NCI-H2107 treated with DMSO at 0.1 percent for 48 hours (cell line): ENCODE measurements at regions not wholly inside any gene's neighbourhood (a gene's known extent, or its start where the extent isn't known, plus 50 kb on each side); places are given as distances from the start of the nearest gene placed in this dataset.
A peak's percentile ranks its signal among the peaks of the same experiment; 100 is the strongest.

Experiments used
- DNase-seq: peaks from one replicate; lab custom pipeline; 2025; ENCODE audit not compliant: unreplicated experiment; lab: John Stamatoyannopoulos, UW

DNA sequence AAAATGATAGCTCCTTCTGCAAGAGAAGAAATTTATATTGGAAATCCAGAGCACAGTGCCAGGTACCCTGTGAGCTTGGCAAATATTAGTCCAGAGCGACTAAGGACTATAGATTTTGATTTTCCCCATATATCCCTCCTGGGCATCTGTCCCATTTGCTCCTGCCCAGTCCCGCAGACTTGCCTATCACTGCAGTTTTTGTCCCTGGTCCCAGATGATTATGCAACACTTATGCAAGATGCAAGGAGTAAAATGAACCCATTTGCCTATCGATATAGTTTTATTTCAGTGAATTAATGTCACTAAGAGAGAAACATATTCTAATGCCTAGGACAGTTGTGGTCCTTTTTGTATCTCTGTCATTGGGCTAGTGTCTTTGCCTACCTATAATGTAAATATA, 215.9 kb upstream of the BMP4 start:
- no peak for DNase-seq

DNA sequence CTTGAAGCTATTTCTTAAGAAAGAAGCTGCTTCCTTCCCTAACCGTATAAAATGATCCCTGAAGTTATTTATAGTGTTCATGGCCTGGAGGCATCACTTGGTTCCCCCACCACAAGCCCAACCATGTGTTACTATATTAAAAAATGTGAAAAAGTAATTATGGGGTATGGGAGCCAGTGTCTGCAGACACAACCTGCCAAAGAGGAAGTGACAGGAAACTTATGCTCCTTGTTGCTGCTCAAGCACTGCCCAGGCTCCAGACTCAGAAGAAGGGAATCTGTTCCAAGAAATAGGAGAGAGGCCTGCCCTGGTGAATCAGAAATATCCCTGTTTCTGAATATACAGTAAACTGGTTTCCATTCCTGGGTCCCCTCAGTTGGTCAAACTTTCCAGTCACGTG, 217.2 kb upstream of the BMP4 start:
- DNase-seq: no peak

DNA sequence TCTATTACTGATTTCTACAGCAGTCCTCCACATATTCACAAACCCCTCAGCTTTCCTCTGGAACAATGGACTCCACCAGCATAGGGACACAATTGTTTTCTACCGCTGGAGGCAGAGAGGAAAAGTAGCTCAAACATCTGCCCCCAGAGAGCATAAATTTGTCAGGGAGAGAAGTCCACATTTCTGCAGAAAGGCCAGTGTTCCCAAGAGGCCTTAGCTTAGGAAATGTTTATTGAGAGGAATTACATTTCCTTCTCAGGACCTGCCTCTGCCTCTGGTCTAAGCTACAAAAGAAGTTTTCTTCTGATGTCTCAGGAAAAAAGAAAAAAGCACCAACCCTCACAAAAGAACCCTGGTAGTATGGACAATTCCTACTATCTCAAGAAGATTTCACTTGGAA, 217.8 kb upstream of the BMP4 start:
- no peak for DNase-seq

GRCh38 chr14:54175298-54175942, 218.8 kb upstream of the BMP4 start:
- peak; percentile 45 for DNase-seq

DNA sequence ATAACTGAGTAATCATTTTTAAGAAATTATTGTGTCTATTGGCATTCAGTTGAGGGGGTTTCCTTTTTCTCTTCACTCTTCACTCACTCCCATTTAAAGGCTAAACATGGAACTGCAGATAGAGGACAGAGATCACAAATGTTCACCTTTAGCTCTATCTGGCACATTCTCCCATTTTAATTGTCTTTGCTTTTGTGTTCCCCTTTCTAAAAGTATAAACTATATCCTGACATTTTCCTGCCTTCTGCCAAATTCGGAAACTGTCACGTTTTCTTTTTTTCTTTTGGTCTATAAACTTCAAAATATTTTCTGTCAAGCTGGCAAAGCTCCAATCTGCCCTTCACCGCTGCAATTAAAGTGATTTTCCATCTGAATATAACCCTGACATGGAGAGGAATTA, 219.8 kb upstream of the CDKN3 start:
- DNase-seq: no peak

DNA sequence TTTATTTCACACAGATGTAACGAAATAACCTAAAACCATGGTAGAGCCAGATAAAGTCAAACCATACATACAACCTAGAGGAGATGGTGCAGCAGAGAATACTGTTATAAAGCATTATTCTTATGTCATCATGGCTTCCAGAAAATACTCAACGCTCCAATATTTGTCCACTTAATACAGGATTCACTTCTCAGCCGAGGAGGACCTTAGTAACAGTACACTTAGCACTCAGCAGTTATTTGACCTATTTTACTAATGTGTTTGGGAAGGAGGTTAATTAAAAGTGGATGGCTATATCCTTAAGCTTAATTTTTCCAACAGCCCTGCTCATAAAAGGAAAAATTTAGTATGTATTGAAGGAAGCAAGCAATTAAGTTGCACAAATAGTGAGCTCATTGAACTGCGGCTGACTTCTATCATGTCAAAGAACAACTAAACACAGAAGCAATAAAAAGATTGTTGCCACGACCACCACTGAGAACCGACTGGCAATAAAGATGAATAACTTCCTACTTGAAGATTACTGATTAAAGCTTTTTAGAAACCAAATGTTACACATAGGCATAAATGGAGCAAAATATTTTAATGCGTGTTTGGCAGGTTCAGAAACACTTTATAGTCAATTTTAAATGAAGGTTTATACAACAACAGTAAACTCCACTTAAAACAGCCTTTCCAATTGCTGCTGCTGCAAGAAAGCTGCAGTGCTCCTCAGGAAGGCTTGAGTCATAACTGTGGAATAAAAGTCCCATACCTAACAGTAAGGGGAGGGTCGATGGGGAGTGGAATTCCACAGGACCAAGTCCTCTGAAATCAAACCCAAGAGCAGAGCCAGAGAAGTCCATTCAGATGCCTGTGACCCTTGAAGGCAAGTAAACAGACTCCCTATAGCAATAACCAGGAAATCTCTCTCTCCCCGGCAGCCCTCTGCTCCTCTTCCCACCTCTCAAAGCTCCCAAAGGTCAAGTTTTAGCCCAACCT, 218.9 kb upstream of the CDKN3 start:
- DNase-seq: no peak

DNA sequence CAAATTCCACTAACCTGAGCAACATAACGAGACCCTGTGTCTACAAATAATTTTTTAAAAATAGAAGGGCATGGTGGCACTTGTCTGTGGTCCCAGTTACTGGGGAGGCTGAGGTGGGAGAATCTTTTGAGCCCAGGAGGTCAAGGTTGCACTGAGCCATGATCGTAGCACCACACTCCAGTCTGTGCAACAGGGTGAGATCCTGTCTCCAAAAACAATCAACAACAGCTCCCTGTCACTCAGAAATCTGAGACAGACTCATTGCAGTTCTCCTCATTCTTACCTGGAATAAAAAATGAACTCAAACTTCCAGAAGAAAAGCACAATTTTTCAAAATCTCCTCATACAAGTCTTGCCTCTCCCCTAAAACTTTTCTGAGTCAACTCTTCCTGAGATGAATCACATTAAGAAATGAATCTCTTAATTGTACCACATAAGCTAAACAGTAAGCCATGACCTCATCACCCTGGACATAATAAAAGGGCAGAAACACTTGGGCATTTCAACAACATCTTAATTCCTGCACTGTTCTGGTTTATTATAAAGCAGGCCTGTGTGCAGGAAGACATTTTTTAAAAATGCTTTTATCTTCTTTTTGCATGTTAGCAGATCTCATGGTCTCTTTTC, 214.3 kb upstream of the CDKN3 start:
- DNase-seq: no peak

DNA sequence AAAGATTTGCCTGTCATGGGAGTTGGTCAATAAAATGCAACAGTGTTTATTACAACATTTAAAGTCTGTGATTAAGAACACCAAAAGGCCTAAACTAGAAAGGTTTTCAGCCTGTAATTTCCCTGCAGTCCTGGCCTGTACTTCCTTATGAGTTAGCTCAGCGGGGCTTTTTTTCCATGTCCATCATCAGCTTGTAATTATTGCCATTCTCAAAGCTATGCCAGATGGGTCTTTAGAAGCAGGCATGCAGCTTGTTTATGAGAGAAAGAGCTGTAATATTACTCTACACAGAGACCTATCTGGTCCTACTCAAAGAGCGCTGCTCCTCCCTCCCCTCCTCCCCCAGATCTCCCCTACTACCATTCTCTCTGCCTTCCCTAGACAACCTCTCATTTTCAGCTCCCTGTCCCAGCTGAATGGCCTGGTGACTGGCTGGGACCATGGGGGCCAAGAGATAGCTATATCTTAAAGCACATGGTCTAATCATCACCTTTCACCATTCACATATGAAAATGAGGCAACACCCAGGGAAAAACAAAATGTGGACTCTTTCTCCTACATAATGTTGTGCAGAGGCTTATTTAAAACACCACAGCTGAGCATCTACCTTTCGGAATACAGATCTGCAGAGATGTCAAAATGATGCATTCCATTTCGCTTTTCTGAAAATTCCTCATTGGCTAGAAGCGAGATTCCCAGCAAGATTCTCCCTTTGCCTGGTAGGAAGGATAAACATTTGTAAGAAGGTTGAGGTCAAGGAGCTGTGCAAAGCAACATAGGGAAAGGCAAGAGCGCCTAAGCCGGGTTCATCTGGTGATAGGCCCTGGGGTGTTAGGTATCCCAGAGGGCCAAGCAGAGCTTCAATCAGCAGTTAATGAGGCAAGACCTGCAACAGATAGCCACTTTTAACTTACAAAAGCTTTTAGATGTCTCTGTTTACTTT, 209.7 kb upstream of the CDKN3 start:
- no peak for DNase-seq

DNA sequence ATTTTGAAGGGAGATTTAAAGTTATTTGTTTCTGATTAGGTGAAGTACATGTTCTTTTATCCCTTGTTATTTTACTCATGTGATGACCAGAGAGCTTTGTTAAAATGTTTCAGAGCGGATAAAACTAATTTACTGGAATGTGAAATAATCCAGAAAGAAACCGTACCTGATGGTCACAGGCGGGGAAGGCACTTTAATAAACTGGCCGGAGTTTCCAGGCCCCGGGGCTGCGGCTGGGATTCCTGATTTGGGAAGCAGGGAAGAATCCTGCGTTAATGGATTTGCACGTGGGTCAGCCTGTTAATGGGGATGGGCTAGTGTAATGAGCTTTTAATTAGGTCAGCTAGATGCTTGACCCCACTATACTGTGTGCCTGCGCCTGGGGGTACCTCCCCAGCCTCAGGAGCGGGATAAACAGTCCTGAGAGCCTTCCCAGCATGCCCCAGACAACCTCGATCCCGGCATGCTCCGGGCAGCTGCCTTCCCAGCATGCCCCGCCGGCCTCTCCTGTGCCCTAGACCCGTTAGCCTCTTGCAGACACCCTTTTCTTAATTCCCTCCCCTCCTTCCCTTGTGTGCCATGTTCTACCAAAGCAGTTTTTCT, 208.6 kb upstream of the CDKN3 start:
- no peak for DNase-seq

- no peak for DNase-seq
Measured at GRCh38 chr14:54189333-54189732, 207.5 kb upstream of the CDKN3 start.

DNA sequence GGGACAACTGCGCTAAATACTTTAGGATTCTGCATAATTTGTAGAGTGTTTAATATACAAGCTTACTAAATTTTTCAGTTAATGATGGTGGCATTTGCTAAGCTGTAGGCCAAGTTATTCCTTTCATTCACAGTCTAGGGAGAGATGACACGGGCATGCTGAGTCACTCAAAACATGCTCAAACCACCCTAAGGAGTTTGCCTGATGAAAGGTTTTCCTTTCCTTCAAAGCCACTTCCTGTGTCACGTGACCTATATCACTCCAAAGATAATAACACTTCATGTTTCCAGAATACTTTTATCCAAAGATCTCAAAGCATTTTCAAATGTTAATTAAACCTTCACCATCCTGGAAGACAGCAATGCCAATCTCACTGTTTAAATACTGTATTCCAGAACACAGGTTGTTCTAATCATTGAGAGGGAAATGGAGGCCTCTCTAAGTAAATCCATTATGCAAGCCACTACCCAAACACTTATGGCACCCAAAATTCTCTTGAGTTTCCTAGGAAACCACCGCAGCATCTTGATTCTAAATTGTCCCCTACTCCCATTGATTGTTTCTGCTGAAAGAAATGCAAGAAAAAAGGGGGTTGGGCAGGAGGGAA, 207.0 kb upstream of the CDKN3 start:
- DNase-seq: no peak

DNA sequence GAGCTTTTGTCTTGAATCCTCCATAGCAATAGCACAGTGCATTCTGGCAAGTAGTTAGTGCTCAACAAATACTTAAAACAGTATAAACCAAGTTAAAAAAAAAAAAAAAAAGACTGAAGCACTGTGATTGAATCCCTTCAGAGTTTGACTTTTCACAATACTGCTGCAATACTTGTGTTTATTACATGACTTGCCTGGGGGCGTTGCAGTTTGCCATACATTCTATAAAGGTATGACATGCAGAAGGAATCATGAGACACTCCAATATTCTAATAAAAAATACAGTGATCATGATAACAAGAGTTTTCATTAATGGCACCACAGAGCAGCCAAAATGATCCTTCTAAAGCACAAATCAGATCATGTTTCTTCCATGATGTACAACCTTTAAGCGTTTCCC, 205.0 kb upstream of the CDKN3 start:
- DNase-seq: no peak

GRCh38 chr14:54192610-54193009, 204.2 kb upstream of the CDKN3 start:
- DNase-seq: no peak

DNA sequence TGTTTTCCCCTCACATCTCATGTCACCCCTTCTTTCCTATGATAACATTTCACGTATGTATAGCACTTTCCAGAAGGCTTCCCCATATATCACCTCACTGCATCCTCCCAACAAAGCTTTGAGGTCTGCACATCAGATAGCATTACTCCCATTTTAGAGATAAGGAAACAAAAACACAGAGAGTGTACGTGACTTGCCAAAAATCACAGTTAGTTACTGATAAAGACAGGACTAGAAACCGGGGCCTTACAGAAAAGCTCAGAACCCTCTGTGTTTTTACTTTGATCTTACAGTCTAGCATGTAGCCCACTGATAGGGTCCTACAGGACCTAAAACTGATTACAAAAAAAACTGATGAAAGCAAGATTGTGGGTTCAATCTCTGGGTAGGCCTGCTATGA, 202.9 kb upstream of the CDKN3 start:
- DNase-seq: no peak

DNA sequence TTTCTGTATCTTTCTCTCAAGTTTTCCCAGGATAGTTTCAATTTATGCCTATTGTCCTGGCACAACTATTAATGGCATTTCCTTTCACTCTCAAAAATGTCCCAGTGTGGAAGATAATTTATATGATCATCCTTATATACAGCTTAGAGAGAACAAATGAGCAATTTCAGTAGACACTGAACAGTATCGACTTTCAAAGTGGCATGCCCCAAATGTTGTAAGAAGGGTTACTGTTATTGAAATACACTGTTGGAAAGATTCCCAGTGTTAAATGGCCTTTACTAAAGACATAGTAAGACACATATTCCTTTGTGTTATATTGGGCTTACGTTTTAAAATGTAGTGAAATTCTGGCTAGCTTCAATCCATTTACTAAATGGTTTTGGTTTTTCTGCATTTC, 202.3 kb upstream of the CDKN3 start:
- no peak for DNase-seq

DNA sequence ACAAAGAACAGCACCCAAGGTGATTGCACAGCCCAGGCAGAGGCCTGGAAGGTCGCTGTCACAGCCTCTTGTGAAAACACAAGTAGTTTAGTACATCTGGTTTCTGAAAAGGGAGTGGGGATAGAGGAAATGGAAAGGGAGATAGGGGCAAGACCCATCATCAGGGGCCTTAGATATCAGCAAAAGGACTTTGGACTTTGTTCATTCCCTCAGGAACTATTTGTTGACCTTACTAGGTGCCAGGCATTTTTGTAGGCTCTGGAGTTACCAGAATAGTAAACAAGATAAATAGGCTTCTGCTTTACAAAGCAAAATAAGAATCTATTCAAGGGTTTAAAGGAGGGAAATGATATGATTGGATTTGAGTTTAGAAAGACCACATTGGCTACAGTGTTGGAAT, 199.4 kb upstream of the CDKN3 start:
- no peak for DNase-seq

GRCh38 chr14:54200726-54201125, 196.1 kb upstream of the CDKN3 start:
- DNase-seq: no peak

GRCh38 chr14:54202288-54202687, 194.5 kb upstream of the CDKN3 start:
- DNase-seq: no peak

- DNase-seq: no peak
Measured at GRCh38 chr14:54206516-54206915, 190.3 kb upstream of the CDKN3 start.

GRCh38 chr14:54207075-54207474, 189.7 kb upstream of the CDKN3 start:
- DNase-seq: no peak
